Progenitor cell of endocrine pancreas (in vitro differentiated cells): ENCODE measurements at regions not wholly inside any gene's neighbourhood (a gene's known extent, or its start where the extent isn't known, plus 50 kb on each side); places are given as distances from the start of the nearest gene placed in this dataset.

ENCODE experiments used
- DNase-seq: peaks from one replicate; pipeline ENCODE4 v3.0.0; 2021; ENCODE audit warnings: low spot score; ENCODE audit not compliant: unreplicated experiment
- H3K27ac Mint-ChIP-seq: 2 replicates; pipeline ENCODE4 v1.8.0; 2021; ENCODE audit warnings: mild to moderate bottlenecking, moderate library complexity, mixed read lengths
- H3K27me3 Mint-ChIP-seq: 2 replicates; pipeline ENCODE4 v1.8.0; 2021; ENCODE audit warnings: mixed read lengths
- H3K36me3 Mint-ChIP-seq: 2 replicates; pipeline ENCODE4 v1.8.0; 2022; ENCODE audit warnings: mixed read lengths; ENCODE audit not compliant: insufficient read depth
- H3K4me1 Mint-ChIP-seq: 2 replicates; pipeline ENCODE4 v1.8.0; 2021; ENCODE audit warnings: low read depth, mixed read lengths
- H3K4me3 Mint-ChIP-seq: 2 replicates; pipeline ENCODE4 v1.8.0; 2021; ENCODE audit warnings: low read depth, mild to moderate bottlenecking, moderate library complexity, mixed read lengths
- H3K9me3 Mint-ChIP-seq: 2 replicates; pipeline ENCODE4 v1.8.0; 2021; ENCODE audit warnings: low read depth, mixed read lengths
- CTCF ChIP-seq: fragments of 200-600 bp; sonication (generic); IDR thresholded peaks from one replicate; pipeline ENCODE4 v1.5.0; 2021; ENCODE audit warnings: antibody characterized with exemption, mild to moderate bottlenecking; ENCODE audit not compliant: unreplicated experiment

DNA sequence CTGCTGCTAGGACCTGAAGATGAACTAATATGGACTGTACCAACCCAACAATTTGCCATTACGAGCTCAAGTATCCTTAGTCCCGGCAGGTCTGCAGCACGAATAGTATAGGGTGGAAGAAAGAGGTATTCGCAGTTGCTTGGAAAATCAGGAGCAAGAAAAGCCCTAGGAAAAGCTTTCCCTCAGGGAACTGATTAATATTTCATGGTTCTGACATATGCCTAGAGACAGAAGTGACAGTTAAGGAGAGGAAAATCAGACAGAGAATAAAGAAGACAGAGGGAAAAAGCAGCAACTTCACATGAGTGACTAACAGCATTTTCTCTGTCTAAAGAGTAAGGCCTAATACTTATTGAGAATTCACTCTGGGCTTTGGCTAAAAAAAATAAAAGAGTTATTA is 602.9 kb upstream of the ATP2B1 start:
- H3K4me1 Mint-ChIP-seq: peaks cover 2% of the 10 kb centered on the region

DNA sequence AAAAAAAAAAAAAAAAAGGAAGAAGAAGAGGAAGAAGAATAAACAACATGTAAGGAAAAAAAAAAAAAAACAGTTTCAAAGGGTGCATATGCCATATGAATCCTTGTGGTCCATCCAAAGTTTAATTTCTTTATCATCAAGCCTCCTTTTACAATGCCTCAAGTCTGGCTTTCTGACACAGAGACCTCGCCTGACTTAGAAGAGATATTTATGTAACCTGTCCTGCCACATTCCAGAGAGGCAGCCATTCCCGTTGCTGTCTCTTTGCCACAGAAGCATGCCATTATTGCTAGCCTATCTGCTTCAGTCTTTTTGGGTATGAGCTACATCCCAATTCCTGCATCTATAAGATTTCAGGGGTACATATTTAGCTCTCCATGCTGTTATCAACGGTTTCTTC is 596.7 kb upstream of the ATP2B1 start:
- peaks cover 5% of the 10 kb centered on the region for H3K4me1 Mint-ChIP-seq
- TF ChIP-seq CTCF: no peak
- no peaks in the 10 kb centered on the region for H3K9me3 Mint-ChIP-seq

More for the DNA sequence above, 602.9 kb upstream of the ATP2B1 start:
- Mint-ChIP-seq H3K4me3 (no peak overlapping the region), H3K27ac (no peak overlapping the region), H3K9me3 (no peaks in the 10 kb centered on the region), H3K27me3 (no peaks in the 10 kb centered on the region), H3K36me3 (no peaks in the 10 kb centered on the region)
- no peak for DNase-seq
- TF ChIP-seq CTCF: no peak

DNA sequence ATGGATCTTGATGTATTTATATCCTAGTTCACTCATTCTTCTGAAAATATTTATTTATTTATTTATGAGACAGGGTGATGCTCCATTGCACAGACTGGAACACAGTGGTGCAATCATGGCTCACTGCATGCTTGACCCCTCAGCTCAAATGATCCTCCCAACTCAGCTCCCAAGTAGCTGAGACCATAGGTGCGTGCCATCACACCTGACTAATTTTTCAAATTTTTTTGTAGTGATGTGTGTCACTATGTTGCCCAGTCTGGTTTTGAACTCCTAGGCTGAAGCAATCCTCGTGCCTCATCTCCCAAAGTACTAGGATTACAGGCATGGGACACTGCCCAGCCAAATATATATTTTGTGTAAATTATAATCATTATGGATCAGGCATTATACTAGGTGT is 595.6 kb upstream of the ATP2B1 start:
- TF ChIP-seq CTCF: no peak
- Mint-ChIP-seq H3K27ac (no peak overlapping the region), H3K4me1 (peaks cover 2% of the 10 kb centered on the region), H3K9me3 (no peaks in the 10 kb centered on the region), H3K4me3 (no peak overlapping the region), H3K27me3 (no peaks in the 10 kb centered on the region), H3K36me3 (no peaks in the 10 kb centered on the region)
- no peak for DNase-seq

More for the DNA sequence above, 596.7 kb upstream of the ATP2B1 start:
- DNase-seq: no peak
- H3K36me3 Mint-ChIP-seq: no peaks in the 10 kb centered on the region
- H3K27ac Mint-ChIP-seq: no peak overlapping the region
- no peak overlapping the region for H3K4me3 Mint-ChIP-seq
- no peaks in the 10 kb centered on the region for H3K27me3 Mint-ChIP-seq

DNA sequence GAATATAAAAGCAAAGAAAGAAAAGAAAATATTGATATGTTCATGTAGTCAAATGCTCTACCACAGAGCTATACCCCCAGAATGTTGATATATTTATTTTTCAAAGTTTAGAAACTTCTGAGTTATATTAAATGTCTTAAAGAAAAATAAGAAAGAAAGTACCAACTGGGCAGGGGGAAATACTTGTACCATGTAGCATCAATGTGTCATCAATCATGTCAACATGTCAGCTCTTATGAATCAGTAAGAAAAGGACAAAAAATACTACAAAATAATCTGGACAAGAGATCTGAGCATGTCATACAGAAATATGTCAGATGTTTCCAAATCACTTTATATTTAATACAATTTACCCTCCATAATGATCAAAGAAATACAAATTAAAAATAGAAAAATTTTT is 595.1 kb upstream of the ATP2B1 start:
- no peaks in the 10 kb centered on the region for H3K36me3 Mint-ChIP-seq
- no peaks in the 10 kb centered on the region for H3K27me3 Mint-ChIP-seq
- TF ChIP-seq CTCF: no peak
- peaks cover 2% of the 10 kb centered on the region for H3K4me1 Mint-ChIP-seq
- DNase-seq: no peak
- no peak overlapping the region for H3K27ac Mint-ChIP-seq
- H3K9me3 Mint-ChIP-seq: no peaks in the 10 kb centered on the region
- H3K4me3 Mint-ChIP-seq: no peak overlapping the region

DNA sequence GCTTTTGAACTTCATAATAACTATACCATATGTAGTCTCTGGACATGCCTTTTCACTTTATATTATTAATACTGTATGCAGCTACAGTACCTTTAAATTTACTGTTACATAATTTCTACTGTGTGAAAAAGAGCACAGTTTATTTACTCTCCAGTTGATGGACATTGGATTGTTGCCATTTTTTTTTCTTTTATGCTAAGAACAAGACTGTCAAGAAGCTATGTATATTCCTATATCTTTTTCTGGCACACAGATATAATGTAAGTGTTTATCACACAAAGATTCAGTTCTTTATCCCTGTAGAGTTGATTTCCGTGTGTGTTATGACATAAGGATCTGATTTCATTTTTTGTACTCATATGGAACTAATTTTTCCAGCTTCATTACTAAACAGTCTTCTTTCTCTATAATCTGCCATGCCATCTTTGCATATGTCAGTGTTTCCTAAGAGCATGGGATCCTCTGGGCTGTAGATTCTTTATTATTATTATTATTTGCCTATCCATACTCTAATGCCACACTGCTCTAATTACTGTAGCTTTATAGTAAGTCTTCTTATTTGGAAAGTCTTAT is 593.0 kb upstream of the ATP2B1 start:
- Mint-ChIP-seq H3K27me3 (no peaks in the 10 kb centered on the region), H3K4me1 (peaks cover 2% of the 10 kb centered on the region), H3K36me3 (no peaks in the 10 kb centered on the region), H3K9me3 (no peaks in the 10 kb centered on the region), H3K27ac (no peak overlapping the region), H3K4me3 (no peak overlapping the region)
- DNase-seq: no peak
- no peak for TF ChIP-seq CTCF
